Tibial nerve (tissue), 4 donors: ENCODE measurements at regions not wholly inside any gene's neighbourhood (a gene's known extent, or its start where the extent isn't known, plus 50 kb on each side); places are given as distances from the start of the nearest gene placed in this dataset.

ENCODE experiments used
- DNase-seq, 2 donors: peaks; one replicate each; pipeline ENCODE4 v3.0.0-alpha.2; 2019; ENCODE audit warnings: low spot score in 2 of 2
- H3K27ac ChIP-seq, 4 donors: fragments of 200-600 bp; sonication (generic) in 3 of 4; one replicate each; pipeline ENCODE4 v1.5.1; 2017 to 2019; ENCODE audit warnings: mild to moderate bottlenecking in 1 of 4
- H3K27me3 ChIP-seq, 2 donors: fragments of 200-600 bp; sonication (generic) in 1 of 2; one replicate each; pipeline versions ENCODE4 v1.5.1 to v1.6.0; 2017 to 2019
- H3K36me3 ChIP-seq, 3 donors: fragments of 200-600 bp; sonication (generic); one replicate each; pipeline ENCODE4 v1.5.1; 2018 to 2019
- H3K4me1 ChIP-seq, 4 donors: fragments of 200-600 bp; sonication (generic) in 3 of 4; one replicate each; pipeline ENCODE4 v1.5.1; 2017 to 2019
- H3K4me3 ChIP-seq, 4 donors: fragments of 200-600 bp; sonication (generic) in 3 of 4; one replicate each; pipeline ENCODE4 v1.5.1; 2017 to 2019; ENCODE audit warnings: mild to moderate bottlenecking in 1 of 4, moderate library complexity in 1 of 4
- H3K9me3 ChIP-seq, 4 donors: fragments of 200-600 bp; sonication (generic) in 3 of 4; one replicate each; pipeline ENCODE4 v1.5.1; 2017 to 2019
- EP300 ChIP-seq, 2 donors: sonication (generic); formaldehyde crosslinking; IDR thresholded peaks; one replicate each; pipeline ENCODE4 v1.6.1; 2017; ENCODE audit warnings: antibody characterized with exemption in 2 of 2, mild to moderate bottlenecking in 1 of 2
- POLR2A ChIP-seq, 2 donors: fragments of 450-650 bp; IDR thresholded peaks; one replicate each; pipeline ENCODE4 v1.6.1; 2017; ENCODE audit warnings: antibody characterized with exemption in 2 of 2, mild to moderate bottlenecking in 2 of 2, moderate library complexity in 2 of 2
- WGBS, 2 donors: methylation state at CpG; one replicate each; pipeline ENCODE4 v1.1.5; 2018; 5-methylcytosine and 5-hydroxymethylcytosine counted together
- TF ChIP-seq, protein P1 (sequence below), 5 experiments: fragments of 200-600 bp in 3 of 5; fragments of 450-650 bp in 2 of 5; sonication (generic) in 3 of 5; IDR thresholded peaks; one replicate each; pipeline ENCODE4 v1.5.1; 2016 to 2019; ENCODE audit warnings: antibody characterized with exemption in 5 of 5, mild to moderate bottlenecking in 3 of 5, moderate library complexity in 2 of 5

DNA sequence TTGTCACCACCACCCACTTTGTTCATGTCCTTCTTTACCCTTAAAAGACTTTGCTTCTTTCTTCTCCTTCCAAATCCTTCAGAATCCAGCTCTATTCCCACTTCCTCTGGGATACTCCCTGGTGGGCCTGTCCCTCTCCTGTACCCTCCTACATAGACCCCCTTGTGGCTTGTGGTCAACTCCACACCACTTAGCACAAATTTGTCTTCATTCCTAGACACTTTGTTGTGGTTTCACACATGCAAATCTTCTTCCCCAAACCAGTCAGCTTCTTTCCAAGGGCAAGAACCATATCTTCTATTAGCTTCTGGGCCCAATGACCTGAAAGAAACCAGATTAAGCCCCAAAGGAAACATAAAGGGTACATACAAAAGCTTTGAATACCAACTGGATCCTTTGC is 342.4 kb downstream of the TNS1 start:
- Histone ChIP-seq H3K9me3 (no peaks in the 10 kb centered on the region), H3K27ac (peak overlapping the region in 1 of 4 donors; percentile 80), H3K27me3 (no peaks in the 10 kb centered on the region), H3K4me3 (no peak overlapping the region), H3K36me3 (no peaks in the 10 kb centered on the region), H3K4me1 (peaks cover 0 to 34% (median 12%) of the 10 kb centered on the region in 4 donors)
- no peak for DNase-seq
- TF ChIP-seq POLR2A (IDR thresholded peaks at IDR 0.05) (no peak), EP300 (IDR thresholded peaks at IDR 0.05) (no peak)
- TF ChIP-seq, protein P1, sequence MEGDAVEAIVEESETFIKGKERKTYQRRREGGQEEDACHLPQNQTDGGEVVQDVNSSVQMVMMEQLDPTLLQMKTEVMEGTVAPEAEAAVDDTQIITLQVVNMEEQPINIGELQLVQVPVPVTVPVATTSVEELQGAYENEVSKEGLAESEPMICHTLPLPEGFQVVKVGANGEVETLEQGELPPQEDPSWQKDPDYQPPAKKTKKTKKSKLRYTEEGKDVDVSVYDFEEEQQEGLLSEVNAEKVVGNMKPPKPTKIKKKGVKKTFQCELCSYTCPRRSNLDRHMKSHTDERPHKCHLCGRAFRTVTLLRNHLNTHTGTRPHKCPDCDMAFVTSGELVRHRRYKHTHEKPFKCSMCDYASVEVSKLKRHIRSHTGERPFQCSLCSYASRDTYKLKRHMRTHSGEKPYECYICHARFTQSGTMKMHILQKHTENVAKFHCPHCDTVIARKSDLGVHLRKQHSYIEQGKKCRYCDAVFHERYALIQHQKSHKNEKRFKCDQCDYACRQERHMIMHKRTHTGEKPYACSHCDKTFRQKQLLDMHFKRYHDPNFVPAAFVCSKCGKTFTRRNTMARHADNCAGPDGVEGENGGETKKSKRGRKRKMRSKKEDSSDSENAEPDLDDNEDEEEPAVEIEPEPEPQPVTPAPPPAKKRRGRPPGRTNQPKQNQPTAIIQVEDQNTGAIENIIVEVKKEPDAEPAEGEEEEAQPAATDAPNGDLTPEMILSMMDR (IDR thresholded peaks at IDR 0.05): no peak

DNA sequence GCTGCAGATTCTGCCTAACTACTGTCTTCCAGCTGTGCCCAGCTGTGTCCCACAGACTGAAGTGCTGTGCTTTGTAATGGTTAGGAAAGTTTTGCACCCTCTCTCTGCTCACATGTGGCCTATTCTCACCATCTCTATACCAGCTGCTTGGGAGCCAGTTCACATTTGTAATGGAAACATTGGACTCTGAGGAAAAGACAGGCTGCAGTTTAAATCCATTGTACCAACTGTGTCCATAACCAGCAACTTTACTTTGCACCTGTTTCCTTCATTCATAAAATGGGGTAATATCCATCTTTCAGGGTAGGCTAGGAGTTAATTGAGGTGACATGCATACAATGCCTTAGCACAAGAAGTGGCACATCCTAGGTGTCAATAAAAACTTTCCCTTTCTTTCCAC is 344.0 kb downstream of the TNS1 start:
- no peak for DNase-seq
- Histone ChIP-seq H3K36me3 (no peaks in the 10 kb centered on the region), H3K27ac (no peak overlapping the region), H3K27me3 (no peaks in the 10 kb centered on the region), H3K4me3 (no peak overlapping the region), H3K4me1 (peaks cover 0 to 36% (median 12%) of the 10 kb centered on the region in 4 donors), H3K9me3 (no peaks in the 10 kb centered on the region)
- TF ChIP-seq, protein P1 (IDR thresholded peaks at IDR 0.05): no peak
- TF ChIP-seq EP300 (IDR thresholded peaks at IDR 0.05) (no peak), POLR2A (IDR thresholded peaks at IDR 0.05) (no peak)

DNA sequence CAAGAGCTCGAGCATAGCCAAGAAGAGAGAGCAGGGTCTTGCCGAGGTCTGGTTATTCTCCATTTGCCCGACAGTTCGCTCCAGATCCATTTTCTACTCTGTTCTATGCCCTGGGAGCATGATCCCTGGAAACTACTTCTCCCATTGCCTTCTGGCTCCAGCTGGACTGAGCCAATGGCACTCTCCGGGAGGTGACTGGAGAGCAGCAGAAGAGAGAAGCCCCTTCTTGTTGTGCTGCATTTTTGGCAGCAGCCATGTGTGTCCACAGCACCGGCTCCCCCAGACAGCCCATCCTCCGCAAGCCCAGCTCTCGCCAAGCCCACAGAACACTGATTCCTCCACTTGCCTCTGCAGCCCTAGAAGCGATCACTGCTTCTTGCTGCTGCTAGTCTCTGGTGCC is 345.5 kb downstream of the TNS1 start:
- Histone ChIP-seq H3K36me3 (no peaks in the 10 kb centered on the region), H3K27ac (no peak overlapping the region), H3K4me1 (peaks cover 0 to 41% (median 22%) of the 10 kb centered on the region in 4 donors), H3K27me3 (no peaks in the 10 kb centered on the region), H3K4me3 (no peak overlapping the region), H3K9me3 (no peaks in the 10 kb centered on the region)
- WGBS, 2 donors: 93 to 94% methylated on average over 9 of the region's 9 CpGs
- TF ChIP-seq EP300 (IDR thresholded peaks at IDR 0.05) (no peak), POLR2A (IDR thresholded peaks at IDR 0.05) (no peak)
- TF ChIP-seq, protein P1 (IDR thresholded peaks at IDR 0.05): no peak
- DNase-seq: no peak

DNA sequence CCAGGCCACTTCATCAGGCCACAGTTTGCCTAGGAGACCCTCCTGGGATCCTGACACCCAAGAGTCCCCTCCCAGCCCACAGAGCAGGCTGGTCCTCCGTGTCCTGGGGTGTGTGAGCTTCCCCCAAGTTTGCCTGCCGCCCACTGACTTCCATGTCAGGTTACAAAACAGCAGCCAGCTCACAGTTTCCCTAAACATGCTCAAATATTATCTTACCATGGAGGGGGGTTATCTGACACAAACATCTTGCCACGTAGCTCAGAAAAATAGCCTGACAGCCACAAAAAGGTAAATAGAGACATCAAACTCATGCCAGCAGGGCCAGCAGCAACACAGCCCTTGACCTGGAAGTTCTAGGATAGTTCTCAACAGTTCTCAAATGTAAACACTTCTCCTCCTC is 346.5 kb downstream of the TNS1 start:
- DNase-seq: no peak
- H3K27me3 ChIP-seq: no peaks in the 10 kb centered on the region
- H3K27ac ChIP-seq: peak overlapping the region in 1 of 4 donors; percentile 18
- TF ChIP-seq, protein P1 (IDR thresholded peaks at IDR 0.05): no peak
- TF ChIP-seq EP300 (IDR thresholded peaks at IDR 0.05) (no peak), POLR2A (IDR thresholded peaks at IDR 0.05) (no peak)
- WGBS, 2 donors: 83 to 87% methylated on average over 3 of the region's 3 CpGs
- peaks cover 0 to 33% (median 16%) of the 10 kb centered on the region in 4 donors for H3K4me1 ChIP-seq
- H3K36me3 ChIP-seq: no peaks in the 10 kb centered on the region
- no peaks in the 10 kb centered on the region for H3K9me3 ChIP-seq
- H3K4me3 ChIP-seq: no peak overlapping the region

DNA sequence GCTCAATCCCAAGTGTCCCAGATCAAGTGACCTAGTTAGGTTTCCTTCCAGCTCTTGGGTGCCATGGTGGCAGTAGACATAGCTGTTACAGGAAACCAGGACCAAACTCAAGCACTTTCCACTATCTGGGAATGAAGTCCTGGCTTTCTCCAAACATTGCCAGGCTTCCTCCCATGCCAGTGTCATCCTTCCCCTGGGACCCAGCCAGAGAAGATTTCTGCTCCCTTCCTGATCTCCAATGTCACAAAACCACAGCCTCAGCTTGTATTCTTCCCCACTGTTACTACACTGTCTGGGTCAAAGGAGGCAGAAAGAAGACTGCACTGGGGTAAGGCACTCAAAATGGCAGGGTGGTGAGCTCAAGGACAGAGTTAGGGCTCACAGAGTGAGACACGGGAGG is 347.1 kb downstream of the TNS1 start:
- 97 to 100% methylated on average over 1 of the region's 1 CpG for WGBS, 2 donors
- Histone ChIP-seq H3K36me3 (no peaks in the 10 kb centered on the region), H3K27ac (peak overlapping the region in 1 of 4 donors; percentile 75), H3K27me3 (no peaks in the 10 kb centered on the region), H3K9me3 (no peaks in the 10 kb centered on the region), H3K4me1 (peaks cover 0 to 32% (median 13%) of the 10 kb centered on the region in 4 donors), H3K4me3 (no peak overlapping the region)
- no peak for DNase-seq
- TF ChIP-seq, protein P1 (IDR thresholded peaks at IDR 0.05): no peak
- TF ChIP-seq EP300 (IDR thresholded peaks at IDR 0.05): no peak
- no peak for TF ChIP-seq POLR2A (IDR thresholded peaks at IDR 0.05)
